ENCODE measurements at regions not wholly inside any gene's neighbourhood (a gene's known extent, or its start where the extent isn't known, plus 50 kb on each side); places are given as distances from the start of the nearest gene placed in this dataset.
A peak's percentile ranks its signal among the peaks of the same experiment; 100 is the strongest.

GRCh38 chr6:26149240-26149639 lies 62.0 kb downstream of the HFE start:
- DNase-seq, result no peak

GRCh38 chr6:26152226-26153101 lies 65.2 kb downstream of the HFE start:
- no peak for DNase-seq

- DNase-seq, result no peak
Observed at GRCh38 chr6:26155061-26155930, 68.1 kb downstream of the HFE start.

- DNase-seq, result peak; percentile 79
Observed at GRCh38 chr6:26156105-26156849, 69.0 kb downstream of the HFE start.

- DNase-seq, result peak; percentile 48
Observed at GRCh38 chr6:26156850-26157250, 69.6 kb downstream of the HFE start.

GRCh38 chr6:26157251-26158075 lies 70.2 kb downstream of the HFE start:
- DNase-seq, result peak; percentile 20

- peak; percentile 60 for DNase-seq
Observed at GRCh38 chr6:26158076-26158580, 70.9 kb downstream of the HFE start.

GRCh38 chr6:26158581-26159356 lies 71.5 kb downstream of the HFE start:
- peak; percentile 32 for DNase-seq

GRCh38 chr6:26159357-26160273 lies 72.4 kb downstream of the HFE start:
- DNase-seq, result no peak

GRCh38 chr6:26161322-26161721 lies 74.1 kb downstream of the HFE start:
- no peak for DNase-seq

- no peak for DNase-seq
Observed at GRCh38 chr6:26162399-26162798, 75.2 kb downstream of the HFE start.

- DNase-seq, result no peak
Observed at GRCh38 chr6:26163427-26164119, 76.3 kb downstream of the HFE start.

- DNase-seq, result no peak
Observed at GRCh38 chr6:26164120-26164505, 76.9 kb downstream of the HFE start.

GRCh38 chr6:26165261-26165790 lies 78.1 kb downstream of the HFE start:
- no peak for DNase-seq

GRCh38 chr6:26170181-26170580 lies 83.0 kb downstream of the HFE start:
- DNase-seq, result no peak

- DNase-seq, result no peak
Observed at GRCh38 chr6:26170951-26171841, 84.0 kb downstream of the HFE start.

- DNase-seq, result no peak
Observed at GRCh38 chr6:26172608-26172968, 85.4 kb downstream of the HFE start.

- DNase-seq, result no peak
Observed at GRCh38 chr6:26173836-26174145, 86.6 kb downstream of the HFE start.

All from stimulated activated CD4-positive, alpha-beta T cell treated with anti-CD3 and anti-CD28 coated beads, Interleukin-4, amount 100 ng/mL, for 1 hour (primary cell).